ENCODE measurements at regions not wholly inside any gene's neighbourhood (a gene's known extent, or its start where the extent isn't known, plus 50 kb on each side); places are given as distances from the start of the nearest gene placed in this dataset.

- intact Hi-C loops (cut with micrococcal nuclease), result no loop called here
- ATAC-seq (no peak), DNase-seq (no peak)
Observed at GRCh38 chr1:59026472-59026948, 242.7 kb upstream of the JUN start.

- intact Hi-C loops (cut with micrococcal nuclease), result no loop called here
- DNase-seq (no peak), ATAC-seq (no peak)
Observed at GRCh38 chr1:59027177-59027576, 243.3 kb upstream of the JUN start.

- no peak for DNase-seq
- no peak for ATAC-seq
- intact Hi-C loops (cut with micrococcal nuclease), result no loop called here
Observed at GRCh38 chr1:59028048-59028447, 244.2 kb upstream of the JUN start.

GRCh38 chr1:59029411-59030167, 245.7 kb upstream of the JUN start:
- ATAC-seq, result no peak
- DNase-seq, result no peak
- intact Hi-C loops (cut with micrococcal nuclease), result no loop called here

GRCh38 chr1:59032228-59032627, 248.4 kb upstream of the JUN start:
- DNase-seq (no peak), ATAC-seq (no peak)
- intact Hi-C loops (cut with micrococcal nuclease), result no loop called here

- DNase-seq (no peak), ATAC-seq (no peak)
- intact Hi-C loops (cut with micrococcal nuclease), result no loop called here
Observed at GRCh38 chr1:59033761-59034160, 249.9 kb upstream of the JUN start.

- intact Hi-C loops (cut with micrococcal nuclease), result no loop called here
- DNase-seq, result no peak
- ATAC-seq, result no peak
Observed at GRCh38 chr1:59034925-59035324, 251.1 kb upstream of the JUN start.

GRCh38 chr1:59039551-59039950, 255.7 kb upstream of the JUN start:
- DNase-seq, result no peak
- no peak for ATAC-seq
- intact Hi-C loops (cut with micrococcal nuclease), result no loop called here

- intact Hi-C loops (cut with micrococcal nuclease), result no loop called here
- ATAC-seq (no peak), DNase-seq (no peak)
Observed at GRCh38 chr1:59040486-59040885, 256.4 kb upstream of the FGGY start.

GRCh38 chr1:59041646-59042277, 255.1 kb upstream of the FGGY start:
- intact Hi-C loops (cut with micrococcal nuclease), result no loop called here
- DNase-seq (no peak), ATAC-seq (peak; percentile 8)

- DNase-seq (peak; percentile 78), ATAC-seq (peak; percentile 92)
- intact Hi-C loops (cut with micrococcal nuclease), result no loop called here
Observed at GRCh38 chr1:59043796-59044195, 253.1 kb upstream of the FGGY start.

GRCh38 chr1:59044535-59045121, 252.3 kb upstream of the FGGY start:
- intact Hi-C loops (cut with micrococcal nuclease), result no loop called here
- DNase-seq (no peak), ATAC-seq (no peak)

GRCh38 chr1:59045137-59045536, 251.8 kb upstream of the FGGY start:
- intact Hi-C loops (cut with micrococcal nuclease), result no loop called here
- DNase-seq, result no peak

GRCh38 chr1:59045636-59046035, 251.3 kb upstream of the FGGY start:
- intact Hi-C loops (cut with micrococcal nuclease), result no loop called here
- ATAC-seq (no peak), DNase-seq (no peak)

More at GRCh38 chr1:59045137-59045536, 251.8 kb upstream of the FGGY start:
- ATAC-seq, result no peak

GRCh38 chr1:59046134-59046533, 250.8 kb upstream of the FGGY start:
- ATAC-seq (no peak), DNase-seq (no peak)
- intact Hi-C loops (cut with micrococcal nuclease), result no loop called here

GRCh38 chr1:59046730-59047157, 250.2 kb upstream of the FGGY start:
- DNase-seq, result no peak
- intact Hi-C loops (cut with micrococcal nuclease), result no loop called here
- ATAC-seq, result no peak

- intact Hi-C loops (cut with micrococcal nuclease), result no loop called here
- DNase-seq (no peak), ATAC-seq (no peak)
Observed at GRCh38 chr1:59051007-59051406, 245.9 kb upstream of the FGGY start.

- DNase-seq (no peak), ATAC-seq (no peak)
- intact Hi-C loops (cut with micrococcal nuclease), result no loop called here
Observed at GRCh38 chr1:59052166-59052590, 244.7 kb upstream of the FGGY start.

GRCh38 chr1:59054172-59054571, 242.7 kb upstream of the FGGY start:
- no peak for DNase-seq
- intact Hi-C loops (cut with micrococcal nuclease), result no loop called here
- ATAC-seq, result no peak

- DNase-seq, result no peak
- peak; percentile 35 for ATAC-seq
- intact Hi-C loops (cut with micrococcal nuclease), result no loop called here
Observed at GRCh38 chr1:59055908-59056719, 240.8 kb upstream of the FGGY start.
